ENCODE measurements at regions not wholly inside any gene's neighbourhood (a gene's known extent, or its start where the extent isn't known, plus 50 kb on each side); places are given as distances from the start of the nearest gene placed in this dataset.
A peak's percentile ranks its signal among the peaks of the same experiment; 100 is the strongest.
"Not testable (repeated sequence)": the region's sequence is repeated elsewhere in the genome, so short reads cannot be mapped to it uniquely, and the experiment has no call there.

- no peak for DNase-seq
These were observed 804.3 kb downstream of the KCNJ3 start for GRCh38 chr2:155502766-155503165.

GRCh38 chr2:155498106-155498505 is 799.6 kb downstream of the KCNJ3 start:
- no peak for DNase-seq

GRCh38 chr2:155494744-155495143 is 796.2 kb downstream of the KCNJ3 start:
- DNase-seq = no peak

GRCh38 chr2:155485141-155485842 is 786.8 kb downstream of the KCNJ3 start:
- DNase-seq = no peak

- DNase-seq = no peak
These were observed 782.6 kb downstream of the KCNJ3 start for GRCh38 chr2:155481141-155481540.

- DNase-seq = not testable (repeated sequence)
These were observed 773.5 kb downstream of the KCNJ3 start for GRCh38 chr2:155472018-155472417.

- peak in 1 of 2 experiments; percentile 18 for DNase-seq
These were observed 757.7 kb downstream of the KCNJ3 start for GRCh38 chr2:155456222-155456621.

GRCh38 chr2:155442755-155443372 is 744.4 kb downstream of the KCNJ3 start:
- peak in 1 of 2 experiments; percentile 20 for DNase-seq

- DNase-seq = no peak
These were observed 743.6 kb downstream of the KCNJ3 start for GRCh38 chr2:155442088-155442487.

GRCh38 chr2:155431004-155431507 is 732.6 kb downstream of the KCNJ3 start:
- DNase-seq = no peak

GRCh38 chr2:155427470-155427869 is 729.0 kb downstream of the KCNJ3 start:
- DNase-seq = no peak

- peak; percentile 81 to 83 for DNase-seq
These were observed 726.0 kb downstream of the KCNJ3 start for GRCh38 chr2:155424518-155424917.

- no peak for DNase-seq
These were observed 720.3 kb downstream of the KCNJ3 start for GRCh38 chr2:155418753-155419152.

GRCh38 chr2:155412598-155412997 is 714.1 kb downstream of the KCNJ3 start:
- DNase-seq = no peak

- DNase-seq = no peak
These were observed 706.0 kb downstream of the KCNJ3 start for GRCh38 chr2:155404433-155405002.

GRCh38 chr2:155393406-155393805 is 694.9 kb downstream of the KCNJ3 start:
- DNase-seq = no peak

GRCh38 chr2:155391613-155392130 is 693.2 kb downstream of the KCNJ3 start:
- DNase-seq = no peak

- DNase-seq = no peak
These were observed 690.7 kb downstream of the KCNJ3 start for GRCh38 chr2:155389224-155389623.

GRCh38 chr2:155384555-155385123 is 686.1 kb downstream of the KCNJ3 start:
- no peak for DNase-seq

GRCh38 chr2:155382776-155383175 is 684.3 kb downstream of the KCNJ3 start:
- DNase-seq = no peak

- no peak for DNase-seq
These were observed 682.9 kb downstream of the KCNJ3 start for GRCh38 chr2:155381436-155381835.

- DNase-seq = peak; percentile 10 to 24
These were observed 681.0 kb downstream of the KCNJ3 start for GRCh38 chr2:155379494-155379893.

GRCh38 chr2:155377931-155378444 is 679.5 kb downstream of the KCNJ3 start:
- no peak for DNase-seq
